Osteoblast (primary cell): ENCODE measurements at regions not wholly inside any gene's neighbourhood (a gene's known extent, or its start where the extent isn't known, plus 50 kb on each side); places are given as distances from the start of the nearest gene placed in this dataset.

Experiments used
- DNase-seq: peaks from one replicate; pipeline ENCODE4 v3.0.0; 2011; ENCODE audit warnings: low spot score, mixed read lengths; ENCODE audit not compliant: insufficient read length; ENCODE audit errors: missing footprints
- H2AFZ ChIP-seq: 2 replicates; pipeline ENCODE4 v1.6.0; 2011; ENCODE audit warnings: mild to moderate bottlenecking, low read length
- H3K27ac ChIP-seq: 2 replicates; pipeline ENCODE4 v1.5.1; 2011; ENCODE audit warnings: mild to moderate bottlenecking, low read depth, low read length, moderate library complexity
- H3K27me3 ChIP-seq: 2 replicates; pipeline ENCODE4 v1.6.0; 2012; ENCODE audit warnings: mild to moderate bottlenecking, control low read depth, inconsistent platforms, low read length, moderate library complexity; ENCODE audit not compliant: insufficient read depth
- H3K36me3 ChIP-seq: 2 replicates; pipeline ENCODE4 v1.5.1; 2011; ENCODE audit warnings: mild to moderate bottlenecking, low read length, control low read depth, moderate library complexity; ENCODE audit not compliant: insufficient read depth
- H3K4me1 ChIP-seq: 2 replicates; pipeline ENCODE4 v1.5.1; 2011; ENCODE audit warnings: mild to moderate bottlenecking, low read length, control low read depth, moderate library complexity; ENCODE audit not compliant: insufficient read depth
- H3K4me2 ChIP-seq: 2 replicates; pipeline ENCODE4 v1.6.0; 2011; ENCODE audit warnings: mild to moderate bottlenecking, low read length; ENCODE audit not compliant: insufficient read depth
- H3K4me3 ChIP-seq: fragments of 200-600 bp; sonication (generic); 3 replicates; pipeline ENCODE4 v1.5.1; 2012; ENCODE audit warnings: mild to moderate bottlenecking, low read length, inconsistent platforms; ENCODE audit not compliant: insufficient read depth
- H3K79me2 ChIP-seq: 2 replicates; pipeline ENCODE4 v1.6.0; 2012; ENCODE audit warnings: mild to moderate bottlenecking, low read length, control low read depth, inconsistent platforms; ENCODE audit not compliant: insufficient read depth
- H3K9me3 ChIP-seq: 2 replicates; pipeline ENCODE4 v1.5.1; 2011; ENCODE audit warnings: low read depth, low read length, control low read depth
- H4K20me1 ChIP-seq: 2 replicates; pipeline ENCODE4 v1.6.0; 2012; ENCODE audit warnings: mild to moderate bottlenecking, low read length, control low read depth; ENCODE audit not compliant: insufficient read depth
- CTCF ChIP-seq: IDR thresholded peaks from 2 replicates; pipeline ENCODE4 v1.5.1; 2011; ENCODE audit warnings: mild to moderate bottlenecking, low read depth, low read length, moderate library complexity; ENCODE audit errors: extremely low read depth

GRCh38 chr4:189200353-189200752 lies 740.3 kb upstream of the FRG1 start:
- H3K27me3 ChIP-seq = no peaks in the 10 kb centered on the region
- H3K79me2 ChIP-seq = no peaks in the 10 kb centered on the region
- no peak overlapping the region for H3K4me3 ChIP-seq
- H3K9me3 ChIP-seq = no peaks in the 10 kb centered on the region
- H3K4me2 ChIP-seq = no peak overlapping the region
- no peak overlapping the region for H3K27ac ChIP-seq
- DNase-seq = no peak
- no peak for TF ChIP-seq CTCF
- H3K36me3 ChIP-seq = no peaks in the 10 kb centered on the region
- H2AFZ ChIP-seq = no peak overlapping the region
- no peaks in the 10 kb centered on the region for H4K20me1 ChIP-seq
- H3K4me1 ChIP-seq = peaks cover 7% of the 10 kb centered on the region

- Histone ChIP-seq H3K4me2 (peak overlapping the region; percentile 88), H3K4me1 (peaks cover 7% of the 10 kb centered on the region), H3K36me3 (no peaks in the 10 kb centered on the region), H3K27ac (peak overlapping the region; percentile 56), H4K20me1 (no peaks in the 10 kb centered on the region), H3K9me3 (no peaks in the 10 kb centered on the region), H3K79me2 (no peaks in the 10 kb centered on the region), H2AFZ (peak overlapping the region; percentile 86), H3K27me3 (no peaks in the 10 kb centered on the region), H3K4me3 (peak overlapping the region; percentile 74)
- peak; percentile 80 for DNase-seq
- TF ChIP-seq CTCF = peak; percentile 93
These were observed 738.3 kb upstream of the FRG1 start for GRCh38 chr4:189202182-189202868.

- Histone ChIP-seq H3K27me3 (no peaks in the 10 kb centered on the region), H3K27ac (peak overlapping the region; percentile 13), H3K4me3 (peak overlapping the region; percentile 74), H4K20me1 (no peaks in the 10 kb centered on the region), H2AFZ (peak overlapping the region; percentile 53), H3K79me2 (no peaks in the 10 kb centered on the region), H3K9me3 (no peaks in the 10 kb centered on the region), H3K4me1 (peaks cover 7% of the 10 kb centered on the region), H3K36me3 (no peaks in the 10 kb centered on the region), H3K4me2 (peak overlapping the region; percentile 88)
- no peak for TF ChIP-seq CTCF
- DNase-seq = no peak
These were observed 737.8 kb upstream of the FRG1 start for GRCh38 chr4:189202869-189203271.

- H3K4me1 ChIP-seq = peaks cover 7% of the 10 kb centered on the region
- H3K79me2 ChIP-seq = no peaks in the 10 kb centered on the region
- no peak overlapping the region for H3K4me3 ChIP-seq
- no peaks in the 10 kb centered on the region for H3K9me3 ChIP-seq
- H3K27ac ChIP-seq = no peak overlapping the region
- H3K36me3 ChIP-seq = no peaks in the 10 kb centered on the region
- no peak overlapping the region for H2AFZ ChIP-seq
- H4K20me1 ChIP-seq = no peaks in the 10 kb centered on the region
- no peak for TF ChIP-seq CTCF
- DNase-seq = no peak
- H3K27me3 ChIP-seq = no peaks in the 10 kb centered on the region
- no peak overlapping the region for H3K4me2 ChIP-seq
These were observed 736.1 kb upstream of the FRG1 start for GRCh38 chr4:189204616-189205015.
